IMR-90 (cell line): ENCODE measurements at regions not wholly inside any gene's neighbourhood (a gene's known extent, or its start where the extent isn't known, plus 50 kb on each side); places are given as distances from the start of the nearest gene placed in this dataset.

Source experiments
- ATAC-seq: fragments of 200-7000 bp; cut with Tn5 transposase; 2 replicates; pipeline ENCODE4 v1.9.1; 2020; ENCODE audit warnings: low read depth, mild to moderate bottlenecking, moderate library complexity
- BruUV-seq: library from RNA; stranded (reverse); fragments of 400-500 nt; replicated peaks from 2 replicates; lab custom pipeline; 2021; lab: Mats Ljungman, UMichigan
- CTCF ChIA-PET: fragments of 300-600 bp; formaldehyde crosslinking; extraction: SDS; loops from one replicate; lab custom pipeline; 2021; ENCODE audit warnings: antibody characterized with exemption; lab: Yijun Ruan, JAX
- POLR2A ChIA-PET: fragments of 300-600 bp; sonication (Branson Sonifier 250); formaldehyde crosslinking; loops from one replicate; lab custom pipeline; 2022; ENCODE audit warnings: antibody characterized with exemption; ENCODE audit not compliant: unreplicated experiment; lab: Charles Lee
- DNase-seq: peaks from one replicate; pipeline ENCODE4 v3.0.0; 2013
- H2AFZ ChIP-seq: replicated peaks from 2 replicates; pipeline ENCODE3; 2013; ENCODE audit warnings: low read length, mild to moderate bottlenecking; ENCODE audit not compliant: poor library complexity
- H2AK5ac ChIP-seq: 2 replicates; pipeline ENCODE4 v1.6.1; 2013; ENCODE audit warnings: low read depth, low read length, inconsistent platforms
- H2AK9ac ChIP-seq: replicated peaks from 2 replicates; pipeline ENCODE3; 2013; ENCODE audit warnings: mild to moderate bottlenecking, low read depth, low read length, moderate library complexity; ENCODE audit not compliant: poor library complexity
- H2BK120ac ChIP-seq: 2 replicates; pipeline ENCODE4 v1.6.1; 2013; ENCODE audit warnings: low read depth, low read length, inconsistent platforms
- H2BK15ac ChIP-seq: 3 replicates; pipeline ENCODE4 v1.6.1; 2013; ENCODE audit warnings: low read depth, low read length, inconsistent platforms
- H2BK20ac ChIP-seq: 2 replicates; pipeline ENCODE4 v1.6.1; 2013; ENCODE audit warnings: low read depth, mild to moderate bottlenecking, inconsistent platforms, low read length, moderate library complexity
- H2BK5ac ChIP-seq: 2 replicates; pipeline ENCODE4 v1.6.1; 2013; ENCODE audit warnings: mild to moderate bottlenecking, low read depth, low read length, inconsistent platforms; ENCODE audit not compliant: poor library complexity, severe bottlenecking
- H3K14ac ChIP-seq: replicated peaks from 2 replicates; pipeline ENCODE4 v1.6.1; 2013; ENCODE audit warnings: low read depth, low read length, inconsistent platforms
- H3K18ac ChIP-seq: 2 replicates; pipeline ENCODE4 v1.6.1; 2013; ENCODE audit warnings: low read depth, low read length, control low read depth
- H3K23ac ChIP-seq: 2 replicates; pipeline ENCODE4 v1.6.1; 2013; ENCODE audit warnings: low read depth, low read length, inconsistent platforms
- H3K27ac ChIP-seq: 2 replicates; pipeline ENCODE4 v1.5.1; 2013; ENCODE audit warnings: mild to moderate bottlenecking, control low read depth, low read length; ENCODE audit not compliant: insufficient read depth
- H3K27me3 ChIP-seq: 2 replicates; pipeline ENCODE4 v1.6.1; 2013; ENCODE audit warnings: low read length; ENCODE audit not compliant: control insufficient read depth, insufficient read depth
- H3K36me3 ChIP-seq: 2 replicates; pipeline ENCODE4 v1.6.1; 2013; ENCODE audit warnings: low read length, mixed read lengths; ENCODE audit not compliant: control insufficient read depth, insufficient read depth
- H3K4ac ChIP-seq: 2 replicates; pipeline ENCODE4 v1.6.1; 2013; ENCODE audit warnings: low read depth, low read length, inconsistent platforms
- H3K4me1 ChIP-seq: 2 replicates; pipeline ENCODE4 v1.6.1; 2013; ENCODE audit warnings: low read length, mixed read lengths; ENCODE audit not compliant: control insufficient read depth, insufficient read depth
- H3K4me2 ChIP-seq: 2 replicates; pipeline ENCODE4 v1.6.1; 2013; ENCODE audit warnings: low read depth, mild to moderate bottlenecking, control low read depth, low read length, moderate library complexity
- H3K4me3 ChIP-seq: 2 replicates; pipeline ENCODE4 v1.5.1; 2013; ENCODE audit warnings: low read depth, mild to moderate bottlenecking, control low read depth, low read length, moderate library complexity; ENCODE audit not compliant: insufficient read depth
- H3K56ac ChIP-seq: 2 replicates; pipeline ENCODE4 v1.6.1; 2013; ENCODE audit warnings: low read length, inconsistent platforms; ENCODE audit not compliant: insufficient read depth; ENCODE audit errors: extremely low read depth
- H3K79me1 ChIP-seq, 2 experiments: 2 replicates each; pipeline ENCODE4 v1.6.1; 2013; ENCODE audit warnings: low read length in 2 of 2, inconsistent platforms in 1 of 2, low read depth in 1 of 2
- H3K9ac ChIP-seq: 2 replicates; pipeline ENCODE4 v1.6.1; 2013; ENCODE audit warnings: low read depth, low read length, control low read depth
- H3K9me1 ChIP-seq: 2 replicates; pipeline ENCODE4 v1.6.1; 2013; ENCODE audit warnings: low read length, inconsistent platforms; ENCODE audit not compliant: insufficient read depth
- H3K9me3 ChIP-seq: 2 replicates; pipeline ENCODE4 v1.6.1; 2013; ENCODE audit warnings: low read length; ENCODE audit not compliant: control insufficient read depth, insufficient read depth
- H4K20me1 ChIP-seq: 2 replicates; pipeline ENCODE4 v1.6.1; 2013; ENCODE audit warnings: low read length, inconsistent platforms; ENCODE audit not compliant: insufficient read depth
- H4K5ac ChIP-seq: 2 replicates; pipeline ENCODE4 v1.6.1; 2013; ENCODE audit warnings: mild to moderate bottlenecking, low read depth, low read length, control low read depth
- H4K8ac ChIP-seq, 2 experiments: 2 replicates each; pipeline ENCODE4 v1.6.1; 2013; ENCODE audit warnings: low read depth in 2 of 2, low read length in 2 of 2, control low read depth in 1 of 2, inconsistent platforms in 1 of 2
- H4K91ac ChIP-seq: 2 replicates; pipeline ENCODE4 v1.6.1; 2013; ENCODE audit warnings: low read depth, low read length, inconsistent platforms; ENCODE audit not compliant: insufficient read depth
- BHLHE40 ChIP-seq: fragments of 150-350 bp; IDR thresholded peaks from 2 replicates; pipeline ENCODE4 v1.6.1; 2016; ENCODE audit warnings: mild to moderate bottlenecking, low read depth, low read length
- CEBPB ChIP-seq: IDR thresholded peaks from 2 replicates; pipeline ENCODE4 v1.6.1; 2012; ENCODE audit warnings: low read depth, low read length, improper control_type of control experiment
- CHD1 ChIP-seq: IDR thresholded peaks from 2 replicates; pipeline ENCODE4 v1.6.1; 2012; ENCODE audit warnings: low read depth, low read length, improper control_type of control experiment
- CTCF ChIP-seq: conservative IDR thresholded peaks from 2 replicates; pipeline ENCODE4 v1.5.1; 2012; ENCODE audit warnings: mild to moderate bottlenecking, low read depth, low read length, improper control_type of control experiment
- ELK1 ChIP-seq: fragments of 150-350 bp; IDR thresholded peaks from 2 replicates; pipeline ENCODE4 v1.6.1; 2016; ENCODE audit warnings: low read depth, mild to moderate bottlenecking, low read length, moderate library complexity, borderline replicate concordance
- FOS ChIP-seq: fragments of 150-350 bp; IDR thresholded peaks from 2 replicates; pipeline ENCODE4 v1.6.1; 2016; ENCODE audit warnings: low read depth, low read length
- MAFK ChIP-seq: IDR thresholded peaks from 2 replicates; pipeline ENCODE4 v1.6.1; 2012; ENCODE audit warnings: low read depth, low read length, improper control_type of control experiment
- MAZ ChIP-seq: IDR thresholded peaks from 2 replicates; pipeline ENCODE4 v1.6.1; 2012; ENCODE audit warnings: low read depth, mild to moderate bottlenecking, low read length, improper control_type of control experiment, moderate library complexity, borderline replicate concordance
- MXI1 ChIP-seq: IDR thresholded peaks from 2 replicates; pipeline ENCODE4 v1.6.1; 2012; ENCODE audit warnings: low read depth, mild to moderate bottlenecking, low read length, moderate library complexity, borderline replicate concordance
- NFE2L2 ChIP-seq: fragments of 150-350 bp; IDR thresholded peaks from 2 replicates; pipeline ENCODE4 v1.6.1; 2016; ENCODE audit warnings: low read depth, mild to moderate bottlenecking, low read length
- POLR2A ChIP-seq: IDR thresholded peaks from 2 replicates; pipeline ENCODE4 v1.6.1; 2012; ENCODE audit warnings: mild to moderate bottlenecking, low read depth, low read length
- RAD21 ChIP-seq: IDR thresholded peaks from 2 replicates; pipeline ENCODE4 v1.6.1; 2012; ENCODE audit warnings: low read length, improper control_type of control experiment
- RCOR1 ChIP-seq: IDR thresholded peaks from 2 replicates; pipeline ENCODE4 v1.6.1; 2012; ENCODE audit warnings: mild to moderate bottlenecking, low read length, improper control_type of control experiment; ENCODE audit not compliant: insufficient replicate concordance
- RFX5 ChIP-seq: IDR thresholded peaks from 2 replicates; pipeline ENCODE4 v1.8.0; 2012; ENCODE audit warnings: low read depth, mild to moderate bottlenecking, low read length, moderate library complexity
- USF2 ChIP-seq: fragments of 150-350 bp; IDR thresholded peaks from 2 replicates; pipeline ENCODE4 v1.6.1; 2017; ENCODE audit warnings: mild to moderate bottlenecking, antibody characterized with exemption, low read length, low read depth
- WGBS, 2 experiments: methylation state at CpG; one replicate each; pipeline versions ENCODE4 v1.1.5 to v1.1.7; 2013; ENCODE audit warnings: missing lambda C conversion rate in 2 of 2; ENCODE audit not compliant: insufficient read length in 1 of 2; ENCODE audit errors: extremely low coverage in 2 of 2; 5-methylcytosine and 5-hydroxymethylcytosine counted together
- dilution Hi-C: fragments of 300-500 bp; cut with HindIII; formaldehyde crosslinking; loops from one replicate; pipeline ENCODE4 v1.14.3; 2018; ENCODE audit warnings: low sequenced_read_pairs; ENCODE audit not compliant: unreplicated experiment
- in situ Hi-C: fragments of 300-500 bp; cut with MboI; formaldehyde crosslinking; loops from 3 replicates; pipeline ENCODE4 v1.14.3; 2019; ENCODE audit warnings: low sequenced_read_pairs, inconsistent platforms, mixed read lengths
- intact Hi-C: fragments of 100-400 bp; cut with micrococcal nuclease; formaldehyde crosslinking; loops from 2 replicates; pipeline ENCODE4 v1.10.0; 2022

- Histone ChIP-seq H3K9me3 (no peaks in the 10 kb centered on the region), H2AK5ac (no peak overlapping the region), H3K4me1 (0 out of 2 replicates have a peak, but pooled peaks cover under 1% of the 10 kb centered on the region), H3K4me3 (no peak overlapping the region), H3K9ac (no peak overlapping the region), H3K56ac (no peak overlapping the region), H3K23ac (no peak overlapping the region), H3K36me3 (no peaks in the 10 kb centered on the region), H3K14ac (no peak overlapping the region), H3K4me2 (no peak overlapping the region), H2BK120ac (no peak overlapping the region), H2BK15ac (no peak overlapping the region), H4K91ac (no peak overlapping the region), H3K79me1 (no peaks in the 10 kb centered on the region), H2BK5ac (no peak overlapping the region), H3K9me1 (no peaks in the 10 kb centered on the region), H2AFZ (no peak overlapping the region), H4K20me1 (no peaks in the 10 kb centered on the region), H3K4ac (no peak overlapping the region), H3K18ac (no peak overlapping the region), H2BK20ac (no peak overlapping the region), H3K27ac (no peak overlapping the region), H3K27me3 (no peaks in the 10 kb centered on the region), H2AK9ac (no peak overlapping the region), H4K8ac (no peak overlapping the region), H4K5ac (no peak overlapping the region)
- no TSS peak for BruUV-seq
- no CpG with 5 or more reads among the region's 1 CpG for WGBS, 2 experiments
- ATAC-seq: no peak
- TF ChIP-seq POLR2A: no peak
- TF ChIP-seq MXI1: no peak
- no peak for TF ChIP-seq RCOR1
- no peak for TF ChIP-seq CHD1
- no peak for TF ChIP-seq RFX5
- no peak for TF ChIP-seq CTCF
- no peak for TF ChIP-seq CEBPB
- TF ChIP-seq FOS: no peak
- TF ChIP-seq RAD21: no peak
- no peak for TF ChIP-seq ELK1
- TF ChIP-seq MAZ: no peak
- no peak for TF ChIP-seq NFE2L2
- no peak for TF ChIP-seq MAFK
- no peak for TF ChIP-seq BHLHE40
- no peak for TF ChIP-seq USF2
- intact Hi-C loops (no loop called here), dilution Hi-C loops (no loop called here), in situ Hi-C loops (no loop called here)
- no peak for DNase-seq
- CTCF ChIA-PET: interaction anchor here (0.8 kb wide), 1 partner anchor 22 kb away, joined by 3 read pairs; no protein-coding TSS in a partner anchor
- POLR2A ChIA-PET: no interaction called here
Observed at GRCh38 chr1:221286399-221286798, 407.2 kb downstream of the HLX start.
